GM21528 (cell line): ENCODE measurements at regions not wholly inside any gene's neighbourhood (a gene's known extent, or its start where the extent isn't known, plus 50 kb on each side); places are given as distances from the start of the nearest gene placed in this dataset.
"Not testable (repeated sequence)": the region's sequence is repeated elsewhere in the genome, so short reads cannot be mapped to it uniquely, and the experiment has no call there.

ENCODE experiments used
- ATAC-seq: cut with Tn5 transposase; IDR thresholded peaks from one replicate; pipeline ENCODE4 v1.9.1; 2021; ENCODE audit warnings: mild to moderate bottlenecking, moderate library complexity; ENCODE audit not compliant: unreplicated experiment, low FRiP score

DNA sequence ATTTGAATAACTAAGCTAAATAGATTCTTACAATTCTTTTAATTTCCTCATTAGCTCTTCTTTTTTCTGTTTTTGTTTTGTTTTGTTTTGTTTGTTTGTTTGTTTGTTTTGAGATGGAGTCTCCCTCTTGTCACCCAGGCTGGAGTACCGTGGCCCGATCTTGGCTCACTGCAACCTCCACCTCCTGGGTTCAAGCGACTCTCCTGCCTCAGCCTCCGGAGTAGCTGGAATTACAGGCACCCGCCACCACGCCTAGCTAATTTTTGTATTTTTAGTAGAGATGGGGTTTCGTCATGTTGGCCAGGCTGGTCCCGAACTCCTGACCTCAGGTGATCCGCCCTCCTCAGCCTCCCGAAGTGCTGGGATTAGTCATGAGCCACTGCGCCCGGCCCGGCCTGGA, 70.7 kb upstream of the ZNF658 start:
- not testable (repeated sequence) for ATAC-seq

DNA sequence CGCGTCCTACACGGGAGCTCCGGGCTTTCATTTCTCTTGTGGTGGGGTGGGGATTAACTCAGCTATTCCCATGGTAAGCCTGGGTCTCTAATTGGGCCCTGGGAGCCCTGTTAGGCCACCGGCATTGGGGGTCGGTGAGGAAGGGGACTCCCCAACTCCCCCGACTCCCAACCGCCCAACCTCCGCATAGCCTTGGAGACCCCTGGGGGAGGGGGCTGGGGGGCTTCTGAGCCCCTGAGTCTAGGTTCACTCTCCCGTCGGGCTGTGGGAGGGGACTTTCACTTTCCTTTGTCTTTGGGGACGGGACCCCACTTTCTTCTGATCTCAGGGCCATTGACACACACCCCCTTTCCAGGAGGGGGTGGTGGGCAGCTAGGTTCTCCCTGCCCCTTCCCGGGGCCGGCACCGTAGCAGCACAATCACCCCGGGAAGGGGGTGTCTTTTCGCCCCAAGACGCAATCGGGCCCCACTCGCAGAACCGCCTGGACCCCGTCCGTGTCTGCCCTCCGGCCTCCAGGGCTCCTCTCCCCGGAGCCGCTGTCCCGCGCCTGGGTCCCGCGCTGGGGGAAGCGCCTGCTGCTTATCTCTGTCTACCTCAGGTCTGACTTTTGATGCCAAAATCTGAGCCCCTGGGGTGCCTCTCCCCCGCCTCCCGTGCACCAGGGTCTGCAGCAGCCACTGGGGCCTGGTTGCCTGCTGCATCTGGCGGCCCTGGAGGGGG, 69.6 kb upstream of the ZNF658 start:
- not testable (repeated sequence) for ATAC-seq

DNA sequence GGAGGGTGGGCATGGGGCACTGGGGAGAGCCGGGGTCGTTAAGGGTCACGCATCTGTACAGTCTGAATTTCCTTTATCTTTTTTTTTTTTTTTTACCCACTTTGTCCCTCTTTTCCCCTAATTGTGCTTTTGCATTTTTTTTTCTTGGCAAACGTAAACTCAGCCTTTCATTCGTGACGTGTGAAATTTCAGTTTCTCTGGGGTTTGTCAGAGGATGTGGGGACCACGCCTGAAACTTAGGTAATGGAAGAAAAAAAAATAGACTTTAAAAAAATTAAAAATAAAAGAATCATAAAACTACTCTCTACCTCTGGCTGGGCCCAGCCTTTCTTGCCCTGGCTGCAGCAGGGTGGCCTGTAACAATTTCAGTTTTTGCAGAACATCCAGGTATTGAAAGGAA, 68.3 kb upstream of the ZNF658 start:
- ATAC-seq = not testable (repeated sequence)

DNA sequence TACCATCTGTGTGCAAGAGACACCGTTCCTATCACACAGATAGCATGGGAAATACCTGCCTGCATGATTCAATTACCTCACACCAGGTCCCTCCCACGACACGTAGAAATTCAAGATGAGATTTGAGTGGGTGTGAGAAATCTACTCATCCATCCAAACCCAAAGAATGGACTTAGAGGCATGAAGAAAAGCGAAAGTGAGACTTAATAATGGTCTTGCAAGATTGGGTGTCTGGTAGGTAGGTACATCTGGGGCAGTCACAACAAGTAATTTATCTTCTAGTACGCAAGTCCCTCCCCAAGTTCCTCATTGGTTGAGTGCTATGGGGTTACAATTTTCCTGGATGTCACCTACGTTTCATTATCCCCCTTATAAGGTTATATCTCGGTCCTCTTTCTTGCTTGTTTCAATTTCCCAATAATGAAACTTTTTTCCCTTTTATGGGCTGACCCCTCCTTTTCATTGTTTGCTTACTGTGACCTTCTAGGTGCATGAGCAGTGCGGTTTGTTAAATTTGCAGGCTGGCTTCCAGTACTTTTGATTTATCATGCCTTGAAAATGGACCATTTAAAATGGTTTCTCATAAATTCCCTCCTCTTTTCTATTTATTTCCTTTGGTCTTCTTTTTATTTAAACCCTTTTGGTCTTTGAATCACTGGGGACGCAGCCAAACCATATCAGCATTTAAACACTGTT, 63.1 kb upstream of the ZNF658 start:
- not testable (repeated sequence) for ATAC-seq
